Esophagus muscularis mucosa (tissue), 3 donors: ENCODE measurements at regions not wholly inside any gene's neighbourhood (a gene's known extent, or its start where the extent isn't known, plus 50 kb on each side); places are given as distances from the start of the nearest gene placed in this dataset.

Experiments
- POLR2A ChIP-seq: fragments of 450-650 bp; IDR thresholded peaks from one replicate; pipeline ENCODE4 v1.6.1; 2017; ENCODE audit warnings: antibody characterized with exemption, moderate library complexity, mild to moderate bottlenecking, low read depth
- POLR2AphosphoS5 ChIP-seq, 2 donors: sonication (generic); formaldehyde crosslinking; IDR thresholded peaks; one replicate each; pipeline ENCODE4 v1.6.1; 2017; ENCODE audit warnings: antibody characterized with exemption in 2 of 2
- TF ChIP-seq, protein P1 (sequence below), 3 experiments: fragments of 200-600 bp in 2 of 3; fragments of 450-650 bp in 1 of 3; sonication (generic) in 2 of 3; IDR thresholded peaks; one replicate each; pipeline ENCODE4 v1.5.1; 2017 to 2019; ENCODE audit warnings: antibody characterized with exemption in 3 of 3, mild to moderate bottlenecking in 2 of 3, moderate library complexity in 1 of 3

- TF ChIP-seq POLR2A, result no peak
- TF ChIP-seq, protein P1, sequence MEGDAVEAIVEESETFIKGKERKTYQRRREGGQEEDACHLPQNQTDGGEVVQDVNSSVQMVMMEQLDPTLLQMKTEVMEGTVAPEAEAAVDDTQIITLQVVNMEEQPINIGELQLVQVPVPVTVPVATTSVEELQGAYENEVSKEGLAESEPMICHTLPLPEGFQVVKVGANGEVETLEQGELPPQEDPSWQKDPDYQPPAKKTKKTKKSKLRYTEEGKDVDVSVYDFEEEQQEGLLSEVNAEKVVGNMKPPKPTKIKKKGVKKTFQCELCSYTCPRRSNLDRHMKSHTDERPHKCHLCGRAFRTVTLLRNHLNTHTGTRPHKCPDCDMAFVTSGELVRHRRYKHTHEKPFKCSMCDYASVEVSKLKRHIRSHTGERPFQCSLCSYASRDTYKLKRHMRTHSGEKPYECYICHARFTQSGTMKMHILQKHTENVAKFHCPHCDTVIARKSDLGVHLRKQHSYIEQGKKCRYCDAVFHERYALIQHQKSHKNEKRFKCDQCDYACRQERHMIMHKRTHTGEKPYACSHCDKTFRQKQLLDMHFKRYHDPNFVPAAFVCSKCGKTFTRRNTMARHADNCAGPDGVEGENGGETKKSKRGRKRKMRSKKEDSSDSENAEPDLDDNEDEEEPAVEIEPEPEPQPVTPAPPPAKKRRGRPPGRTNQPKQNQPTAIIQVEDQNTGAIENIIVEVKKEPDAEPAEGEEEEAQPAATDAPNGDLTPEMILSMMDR (IDR thresholded peaks at IDR 0.05), result no peak
- no peak for TF ChIP-seq POLR2AphosphoS5 (IDR thresholded peaks at IDR 0.05)
Observed at GRCh38 chr12:24307716-24308335, 358.4 kb upstream of the SOX5 start.
